Activated CD8-positive, alpha-beta memory T cell treated with anti-CD3 and anti-CD28 coated beads, Interleukin-2, amount 50 U/mL, for 1 hour (primary cell): ENCODE measurements at regions not wholly inside any gene's neighbourhood (a gene's known extent, or its start where the extent isn't known, plus 50 kb on each side); places are given as distances from the start of the nearest gene placed in this dataset.

Experiments
- DNase-seq: peaks from one replicate; pipeline ENCODE4 v3.0.0-alpha.2; 2020; ENCODE audit errors: extremely low read depth

DNA sequence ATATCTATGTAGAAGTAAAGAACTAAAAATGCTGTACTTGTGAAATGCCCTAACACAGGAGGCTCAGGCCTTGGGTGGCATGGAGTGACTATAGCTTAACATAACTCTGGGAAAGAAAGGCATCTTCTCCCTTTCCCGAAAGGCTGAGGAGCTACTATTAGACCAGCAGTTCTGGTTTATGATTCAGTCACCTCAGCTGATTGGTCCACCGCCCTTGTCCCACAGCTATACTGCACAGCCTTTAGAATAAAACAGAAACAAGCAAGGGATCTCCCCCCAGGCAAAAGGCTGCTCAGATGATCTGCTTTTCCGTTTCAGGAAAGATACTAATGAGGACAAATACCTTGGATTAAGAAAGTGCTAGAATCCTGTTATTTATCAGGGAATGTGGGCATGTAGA is 171.3 kb downstream of the SNCA start:
- DNase-seq, result no peak

- no peak for DNase-seq
Measured at GRCh38 chr4:89664521-89664920, 172.4 kb downstream of the SNCA start.

DNA sequence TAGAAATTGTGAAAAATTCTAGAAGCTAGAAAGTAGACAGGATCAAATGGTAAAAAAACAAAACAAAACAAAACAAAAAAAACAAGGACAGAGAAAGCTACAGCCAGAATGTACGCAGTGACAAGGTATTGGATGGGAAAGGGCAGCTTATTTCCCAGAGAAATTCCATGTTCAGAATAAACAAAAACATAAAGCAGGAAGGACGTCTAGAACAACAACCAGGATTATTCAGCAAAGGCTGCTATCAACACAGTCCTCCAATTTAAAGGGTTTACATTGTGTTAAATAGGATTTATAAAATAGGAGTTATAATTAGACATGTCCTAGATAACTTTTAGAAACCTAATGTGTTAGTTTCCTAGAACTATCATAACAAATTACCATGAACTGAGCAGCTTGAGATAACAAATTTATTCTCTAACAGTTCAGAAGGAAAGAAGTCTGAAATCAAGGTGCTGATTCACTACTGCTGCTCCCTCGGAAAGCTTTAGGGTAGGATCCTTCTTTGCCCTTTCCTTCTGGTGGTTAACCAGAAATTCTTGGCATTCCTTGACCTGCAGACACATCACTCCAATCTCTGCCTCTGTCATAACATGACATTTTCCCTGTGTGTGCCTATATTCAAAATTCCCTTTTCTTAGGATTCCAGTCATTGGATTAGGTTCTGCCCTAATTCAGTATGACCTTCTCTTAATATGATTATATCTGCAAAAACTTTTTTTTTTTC is 175.6 kb downstream of the SNCA start:
- no peak for DNase-seq

DNA sequence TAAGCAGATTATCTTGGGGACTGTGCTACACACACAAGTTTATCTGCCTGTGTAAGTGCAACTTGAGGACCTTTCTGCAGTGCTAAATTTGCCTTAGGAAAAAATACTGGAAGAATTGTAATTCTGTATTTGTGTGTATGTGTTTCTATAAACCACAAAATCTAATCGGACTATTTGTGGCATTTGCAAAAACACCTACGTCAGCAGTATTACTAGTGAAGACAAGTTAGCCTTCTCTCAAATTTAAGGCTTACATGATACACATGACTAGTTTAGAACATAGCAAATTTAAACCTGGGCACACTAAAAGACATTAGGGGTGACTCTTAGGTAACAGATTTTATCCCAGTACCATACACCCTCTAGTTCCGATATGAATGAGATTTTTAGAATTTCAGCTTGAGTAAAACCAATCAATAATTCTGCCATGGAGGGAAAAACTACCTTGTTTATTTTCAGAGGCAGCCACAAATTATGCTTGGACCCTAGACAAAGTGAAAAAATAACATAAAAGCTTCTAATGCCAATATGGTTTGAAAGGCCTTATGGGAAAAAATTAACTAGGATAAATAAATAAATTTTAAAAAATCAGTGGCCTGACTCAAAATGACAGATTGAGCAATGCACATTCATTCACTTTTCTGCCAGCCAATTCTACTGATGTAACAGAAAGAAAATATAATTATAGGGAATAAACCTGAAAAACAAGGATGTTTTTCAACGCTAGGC is 176.4 kb downstream of the SNCA start:
- DNase-seq, result no peak

- DNase-seq, result no peak
Measured at GRCh38 chr4:89658701-89659024, 178.3 kb downstream of the SNCA start.

DNA sequence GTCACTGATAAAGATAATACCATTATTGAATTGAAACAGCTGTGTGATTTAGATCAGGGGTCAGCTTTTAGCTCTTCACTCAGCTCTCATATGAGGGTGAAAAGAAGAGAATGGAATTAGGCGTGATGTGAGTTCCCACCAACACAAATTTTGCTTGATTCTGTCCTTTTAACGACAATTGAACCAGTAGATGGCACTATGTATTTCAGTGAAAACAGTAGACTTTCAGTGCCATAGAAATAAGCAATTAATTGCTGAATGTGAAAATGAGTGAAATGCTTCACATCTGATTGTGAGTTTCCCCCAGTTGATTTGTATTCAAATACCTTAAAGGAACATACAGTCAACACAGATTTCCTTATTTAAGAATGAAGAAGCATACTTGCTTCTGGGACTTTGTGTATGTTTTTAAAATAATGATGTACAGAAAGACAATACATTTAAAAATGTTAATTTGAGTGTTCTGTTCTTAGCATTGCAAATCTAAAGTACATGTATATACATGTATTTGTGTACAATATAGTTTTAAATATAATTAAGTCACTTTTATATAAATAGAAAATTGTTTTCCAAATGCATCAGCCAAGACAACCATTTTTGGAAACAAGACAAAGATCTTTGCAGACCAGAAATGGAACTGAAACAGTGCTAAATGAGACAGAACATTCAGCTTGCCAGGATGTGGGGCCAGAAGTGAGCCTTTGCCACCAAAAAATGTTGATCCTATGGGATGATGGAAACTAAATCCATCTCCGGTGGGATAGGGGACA is 178.8 kb downstream of the SNCA start:
- no peak for DNase-seq

GRCh38 chr4:89653012-89653411 is 183.9 kb downstream of the SNCA start:
- DNase-seq, result no peak

DNA sequence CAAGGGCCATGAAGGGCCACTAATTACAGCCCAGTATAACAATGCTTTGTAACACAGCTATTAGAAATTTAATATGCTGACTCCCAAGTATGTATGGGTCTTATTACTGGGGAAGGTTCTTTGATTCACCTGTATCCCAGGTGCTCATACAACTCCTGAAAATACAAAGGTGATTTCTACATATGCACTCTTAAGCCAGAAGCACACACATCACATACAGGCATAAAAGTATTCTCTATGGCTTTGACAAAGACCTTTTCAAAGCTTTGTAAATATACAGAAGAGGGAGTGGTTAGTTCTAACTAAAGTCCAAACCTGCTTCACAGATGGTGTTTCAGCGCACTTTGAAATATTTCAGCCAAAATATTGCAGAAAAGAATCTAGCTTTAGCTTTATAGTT is 191.5 kb downstream of the SNCA start:
- no peak for DNase-seq

DNA sequence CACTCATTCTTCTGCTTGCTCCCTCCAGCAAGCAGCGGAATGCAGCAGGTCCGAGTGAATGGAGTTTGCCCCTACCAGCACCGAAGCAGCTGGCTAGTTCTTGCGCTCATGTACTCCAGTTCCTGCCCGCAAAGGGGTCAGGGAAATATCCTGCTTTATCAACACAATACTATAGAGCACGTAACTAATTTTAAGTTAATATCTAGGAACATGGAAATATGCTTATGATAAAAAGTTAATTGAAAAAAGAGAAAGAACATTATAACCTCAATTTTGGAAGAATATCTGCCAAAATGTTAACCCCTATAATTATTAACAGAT is 195.6 kb downstream of the SNCA start:
- no peak for DNase-seq

GRCh38 chr4:89640620-89641366 is 196.2 kb downstream of the SNCA start:
- DNase-seq, result no peak

GRCh38 chr4:89639395-89639794 is 197.6 kb downstream of the SNCA start:
- no peak for DNase-seq

DNA sequence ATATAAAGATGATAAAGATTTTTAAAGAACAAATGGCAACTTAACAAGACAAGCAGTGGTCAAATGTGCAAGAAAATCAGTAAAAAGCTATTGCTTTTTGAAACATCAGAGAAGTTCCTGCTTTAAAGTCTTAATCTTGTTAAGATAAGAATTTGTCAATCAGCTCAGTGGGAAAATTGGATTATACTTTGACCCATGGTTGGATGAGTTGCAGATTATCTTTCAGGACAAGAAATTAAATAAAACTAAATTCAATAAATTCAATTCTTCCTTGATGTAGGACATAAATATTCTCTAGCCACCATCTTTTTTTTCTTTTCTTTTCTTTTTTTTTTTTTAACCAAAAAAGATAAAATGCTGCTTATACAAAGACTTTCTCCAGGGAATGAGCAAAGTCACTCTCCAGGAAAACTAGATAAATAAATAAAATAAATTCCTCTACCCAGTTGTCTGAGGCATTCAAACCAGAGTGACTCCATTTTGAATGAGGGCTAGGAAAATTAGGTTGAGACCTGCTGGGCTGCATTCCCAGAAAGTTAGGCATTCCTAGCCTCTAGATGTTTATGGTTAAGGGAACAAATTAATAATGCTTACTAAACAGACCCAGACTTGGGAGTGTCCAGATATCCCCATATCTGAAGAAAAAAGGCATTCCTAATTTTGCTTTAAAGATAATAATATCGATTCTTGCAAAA is 211.2 kb downstream of the SNCA start:
- no peak for DNase-seq

DNA sequence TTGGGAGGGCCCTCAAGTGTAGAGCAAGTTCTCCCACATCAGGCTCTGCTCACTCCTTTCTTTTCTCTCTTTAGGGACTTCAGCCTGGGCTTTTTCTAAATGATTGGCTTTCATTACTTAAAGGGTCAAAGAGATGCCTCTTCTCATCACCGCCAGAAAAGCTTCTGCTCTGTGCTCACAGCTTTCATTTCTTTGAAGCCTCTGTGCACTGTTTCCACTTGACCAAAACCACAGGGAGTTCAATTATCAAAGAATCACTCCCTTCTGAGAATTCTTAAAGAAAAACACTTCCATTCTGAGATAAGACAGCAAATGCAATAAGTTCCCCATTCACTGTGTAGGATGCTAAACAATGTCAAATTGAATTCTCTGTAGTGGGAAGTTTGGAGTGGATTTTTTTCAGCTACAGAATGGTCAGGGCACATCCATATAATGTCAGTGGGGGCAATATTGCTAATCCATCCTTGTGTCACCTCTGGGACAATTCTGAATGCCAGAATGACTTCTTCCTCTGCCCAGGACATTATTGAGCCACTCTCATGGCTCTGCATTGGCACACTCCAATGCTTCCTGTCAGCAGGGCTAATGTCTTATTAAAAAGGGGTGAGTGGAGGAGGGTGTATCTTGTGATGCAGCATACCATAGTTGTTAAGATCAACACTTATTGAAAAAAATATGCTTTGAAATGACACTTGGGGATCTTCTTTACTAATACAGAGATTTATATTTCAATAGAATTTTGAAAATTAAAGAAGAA is 217.6 kb downstream of the SNCA start:
- no peak for DNase-seq

GRCh38 chr4:89618151-89618550 is 218.8 kb downstream of the SNCA start:
- no peak for DNase-seq

GRCh38 chr4:89617317-89617716 is 219.6 kb downstream of the SNCA start:
- no peak for DNase-seq

- DNase-seq, result no peak
Measured at GRCh38 chr4:89616382-89616781, 220.6 kb downstream of the SNCA start.

DNA sequence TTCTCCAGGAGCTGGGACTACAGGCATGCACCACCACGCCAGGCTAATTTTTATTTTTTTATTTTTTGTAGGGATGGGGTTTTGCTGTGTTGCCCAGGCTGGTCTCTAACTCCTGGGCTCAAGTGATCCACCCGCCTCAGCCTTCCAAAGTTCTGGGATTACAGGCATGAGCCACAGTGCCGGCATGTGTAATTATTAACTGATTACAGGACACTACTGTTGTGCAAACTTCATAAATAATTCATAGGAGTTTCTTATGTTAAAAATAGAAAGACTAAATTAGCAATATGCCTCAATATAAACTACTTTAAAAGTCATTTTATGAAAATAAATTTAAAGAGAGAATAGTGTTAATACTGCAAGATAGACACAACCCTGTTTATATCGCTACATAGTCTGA is 221.9 kb downstream of the SNCA start:
- no peak for DNase-seq

- no peak for DNase-seq
Measured at GRCh38 chr4:89614155-89614554, 222.8 kb downstream of the SNCA start.

DNA sequence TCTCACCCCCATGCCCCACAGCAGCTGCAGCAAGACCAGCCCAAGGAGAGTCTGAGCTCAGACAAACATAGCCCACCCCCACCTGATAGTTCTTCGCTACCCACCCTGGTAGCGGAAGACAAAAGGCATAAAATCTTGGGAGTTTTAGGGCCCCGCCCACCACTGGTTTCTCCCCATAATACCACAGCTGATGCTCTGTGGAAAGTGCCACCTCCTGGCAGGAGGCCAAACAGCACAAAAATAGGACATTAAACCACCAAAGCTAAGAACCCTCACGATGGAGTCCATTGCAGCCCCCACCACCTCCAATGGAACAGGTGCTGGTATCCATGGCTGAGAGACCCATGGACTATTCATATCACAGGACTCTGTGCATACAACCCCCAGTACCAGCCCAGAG is 226.7 kb downstream of the SNCA start:
- DNase-seq, result no peak

DNA sequence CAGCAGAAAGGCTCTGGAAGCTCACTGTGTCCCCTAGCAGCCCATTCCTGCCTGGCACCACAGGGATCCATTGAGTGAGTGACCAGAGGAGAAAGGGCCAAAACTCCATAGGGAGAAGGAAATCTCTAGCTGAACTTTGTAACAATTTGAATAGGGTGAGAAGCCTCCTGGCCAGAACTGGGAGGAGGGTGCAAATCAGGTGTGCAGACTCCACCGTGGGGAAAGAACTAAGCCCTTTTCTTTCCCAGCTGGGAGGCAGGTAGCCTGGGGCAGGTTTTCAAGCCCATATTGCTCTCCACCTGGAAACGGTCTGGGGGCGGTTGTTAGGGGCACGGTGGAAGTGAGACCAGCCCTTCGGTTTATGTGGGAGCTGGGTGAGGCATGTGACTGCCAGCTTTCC is 227.2 kb downstream of the SNCA start:
- no peak for DNase-seq

DNA sequence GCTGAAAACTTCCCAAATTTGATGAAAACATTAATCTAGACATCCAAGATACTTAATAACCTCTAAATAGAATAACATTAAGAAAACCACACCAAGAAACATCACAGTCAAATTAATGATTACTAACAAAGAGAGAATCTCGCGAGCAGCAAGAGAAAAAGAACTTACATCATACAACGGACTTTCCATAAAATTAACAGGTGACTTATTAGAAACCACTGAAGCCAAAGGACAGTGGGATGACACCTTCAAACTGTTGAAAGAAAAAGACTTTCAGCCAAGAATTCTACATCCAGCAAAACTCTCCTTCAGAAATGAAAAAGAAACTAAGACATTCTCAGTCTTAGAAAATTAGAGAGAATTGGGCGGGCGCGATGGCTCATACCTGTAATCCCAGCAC is 232.0 kb downstream of the SNCA start:
- DNase-seq, result no peak
